Stimulated activated CD4-positive, alpha-beta T cell treated with anti-CD3 and anti-CD28 coated beads, Interleukin-15, amount 100 ng/mL, for 48 hours (primary cell): ENCODE measurements at regions not wholly inside any gene's neighbourhood (a gene's known extent, or its start where the extent isn't known, plus 50 kb on each side); places are given as distances from the start of the nearest gene placed in this dataset.

ENCODE experiments used
- DNase-seq, 2 donors: peaks; one replicate each; pipeline ENCODE4 v3.0.0-alpha.2; 2020; ENCODE audit warnings: low read depth in 2 of 2

DNA sequence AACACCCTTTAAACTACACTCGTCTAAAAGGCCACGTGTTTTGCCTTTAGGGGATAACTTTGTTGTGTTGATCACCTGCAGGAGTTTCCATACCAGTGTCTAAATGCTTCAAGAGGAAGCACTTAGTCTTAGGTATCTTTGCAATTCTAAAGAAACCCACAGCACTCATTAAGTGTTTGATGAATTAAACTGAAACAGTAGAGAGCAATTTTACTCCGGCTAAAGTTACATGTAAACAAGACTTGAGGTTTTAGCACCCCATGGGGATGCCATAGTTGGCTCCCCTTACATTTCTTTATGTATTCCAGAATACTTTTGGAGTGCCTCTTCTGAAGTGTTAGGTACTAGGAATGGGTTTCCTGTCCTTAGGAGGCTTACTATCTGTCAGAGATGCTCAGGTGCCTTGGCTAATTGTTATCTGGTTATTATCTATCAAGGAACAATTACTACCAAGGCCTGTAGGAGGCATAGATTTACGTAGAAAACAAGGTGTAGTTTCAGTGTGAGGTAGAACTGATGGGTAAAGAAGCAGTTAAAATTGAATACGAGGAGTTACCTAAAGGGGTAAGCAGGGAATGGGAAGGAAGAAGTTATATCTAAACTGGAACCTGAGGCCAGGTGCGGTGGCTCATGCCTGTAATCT lies 176.8 kb upstream of the SAMSN1 start:
- no peak for DNase-seq

DNA sequence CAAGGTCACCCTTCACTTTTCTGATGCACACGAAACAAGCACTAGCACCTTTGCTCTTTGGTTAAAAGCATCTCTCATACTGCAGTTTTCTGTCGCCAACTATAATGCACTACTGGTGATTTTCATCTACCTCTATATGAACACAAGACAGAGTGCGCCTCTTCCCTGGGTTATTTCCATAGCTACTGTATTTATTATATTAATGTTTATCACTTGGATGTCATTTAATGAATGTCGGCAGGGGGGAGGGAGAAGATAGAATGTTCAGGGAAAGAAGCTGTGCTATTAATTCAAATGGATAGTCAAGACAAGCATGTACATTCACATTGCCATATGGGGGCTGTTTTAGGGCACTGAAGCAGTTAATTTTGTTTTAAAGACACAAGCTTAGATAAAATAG lies 174.1 kb upstream of the SAMSN1 start:
- no peak for DNase-seq

DNA sequence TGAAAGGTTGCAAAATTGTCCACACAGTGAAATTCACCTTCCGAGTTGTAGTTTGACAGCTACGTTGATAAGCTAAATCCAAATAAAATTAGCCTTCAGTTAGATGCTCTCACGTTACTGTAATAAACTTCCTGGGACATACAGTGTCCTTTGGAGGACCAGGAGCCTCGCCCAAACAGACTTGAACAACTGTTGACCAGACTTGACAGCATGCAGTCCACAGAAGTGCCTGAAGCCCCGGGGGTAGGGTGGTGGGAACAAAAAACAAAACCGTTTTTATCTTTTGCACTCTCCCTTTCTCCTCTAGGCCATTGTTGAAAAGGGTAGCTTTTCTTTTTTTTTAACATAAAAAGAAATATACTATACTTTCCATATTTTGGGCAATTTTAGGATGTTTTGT lies 172.8 kb upstream of the SAMSN1 start:
- no peak for DNase-seq

DNA sequence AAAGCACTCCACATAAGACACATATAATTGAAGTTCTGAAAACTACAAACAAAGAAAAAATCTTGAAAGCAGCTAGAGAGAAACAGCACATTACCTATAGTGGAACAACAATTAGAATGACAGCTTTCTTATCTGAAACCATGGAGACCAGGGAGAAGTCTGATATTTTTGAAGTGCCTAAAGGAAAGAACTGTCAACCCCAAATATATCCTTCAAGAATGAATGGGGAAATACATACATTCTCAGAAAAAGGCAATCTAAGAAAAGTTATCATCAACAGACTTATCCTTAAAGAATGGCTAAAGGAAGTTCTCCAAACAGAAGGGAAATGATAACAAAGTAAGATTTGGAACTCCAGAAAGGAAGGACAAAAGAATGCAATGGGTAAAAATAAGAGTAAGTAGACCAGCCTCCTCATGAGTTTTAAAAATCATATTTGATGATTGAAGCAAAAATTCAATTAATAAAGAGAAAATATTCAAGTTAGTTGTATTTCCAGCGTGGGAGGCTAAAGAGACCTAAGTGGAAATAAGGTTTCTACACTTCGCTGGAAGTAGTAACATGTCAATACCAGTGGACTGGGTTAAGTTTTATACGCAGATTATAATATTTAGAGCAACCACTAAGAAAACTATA lies 170.8 kb upstream of the SAMSN1 start:
- no peak for DNase-seq

DNA sequence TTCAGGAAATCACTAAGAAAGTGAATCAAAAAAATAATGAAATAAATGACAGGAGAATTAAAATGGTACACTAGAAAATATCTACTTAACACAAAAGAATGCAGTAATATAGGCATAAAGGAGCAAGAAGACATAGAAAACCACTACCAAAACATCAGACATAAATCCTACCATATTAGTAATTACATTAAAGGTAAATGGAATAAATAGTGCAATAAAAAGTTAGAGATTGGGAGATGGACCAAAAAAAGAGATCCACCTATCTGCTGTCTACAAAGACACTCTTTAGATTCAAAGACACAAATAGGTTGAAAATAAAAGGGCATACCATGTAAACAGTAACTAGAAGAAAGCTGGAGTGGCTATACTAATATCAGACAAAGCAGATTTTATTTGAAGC lies 167.0 kb upstream of the SAMSN1 start:
- DNase-seq: no peak

DNA sequence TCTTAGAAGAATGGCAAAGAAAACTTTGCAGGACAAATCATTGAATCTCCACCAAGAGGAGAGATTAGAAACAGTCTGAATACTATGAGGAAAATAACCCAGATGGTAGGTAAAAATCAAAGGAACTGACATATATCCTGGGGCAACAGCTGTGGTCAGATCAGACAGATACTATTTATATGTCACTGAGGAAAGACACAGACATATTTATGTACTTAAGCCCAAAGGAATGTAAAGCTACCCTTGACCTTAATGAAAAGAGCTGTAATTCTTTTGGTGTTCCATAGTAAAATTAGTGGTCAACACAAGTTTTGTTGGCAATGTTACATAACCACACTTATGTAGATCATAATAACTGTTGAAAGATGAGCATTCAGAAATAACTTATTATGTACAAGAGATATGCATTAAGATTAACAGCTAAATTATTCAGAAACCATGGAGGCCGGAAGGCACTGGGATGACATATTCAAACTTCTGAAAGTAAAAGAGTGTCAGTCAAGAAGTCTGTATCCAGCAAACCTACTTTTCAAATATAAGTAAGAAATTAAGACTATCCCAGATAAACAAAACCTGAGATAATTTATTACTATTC lies 166.1 kb upstream of the SAMSN1 start:
- DNase-seq: no peak

DNA sequence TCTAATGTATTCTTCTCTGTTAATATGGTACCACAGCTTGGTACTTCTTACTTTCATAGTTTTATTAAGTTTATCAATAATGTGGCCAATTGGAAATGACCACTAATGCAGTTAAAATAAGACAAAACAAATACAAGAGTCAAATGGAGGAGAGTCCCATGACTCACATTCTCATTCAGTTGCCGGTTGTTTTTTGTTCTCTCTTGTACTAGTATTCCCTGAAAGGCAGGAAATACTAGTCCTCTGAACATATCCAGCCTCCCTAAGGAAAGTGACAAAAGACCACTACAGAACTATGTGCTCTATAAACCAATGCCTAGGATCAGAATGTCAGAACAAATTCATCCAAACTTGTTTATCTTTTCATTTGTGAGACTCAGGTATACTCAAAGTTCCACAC lies 165.2 kb upstream of the SAMSN1 start:
- DNase-seq: no peak

DNA sequence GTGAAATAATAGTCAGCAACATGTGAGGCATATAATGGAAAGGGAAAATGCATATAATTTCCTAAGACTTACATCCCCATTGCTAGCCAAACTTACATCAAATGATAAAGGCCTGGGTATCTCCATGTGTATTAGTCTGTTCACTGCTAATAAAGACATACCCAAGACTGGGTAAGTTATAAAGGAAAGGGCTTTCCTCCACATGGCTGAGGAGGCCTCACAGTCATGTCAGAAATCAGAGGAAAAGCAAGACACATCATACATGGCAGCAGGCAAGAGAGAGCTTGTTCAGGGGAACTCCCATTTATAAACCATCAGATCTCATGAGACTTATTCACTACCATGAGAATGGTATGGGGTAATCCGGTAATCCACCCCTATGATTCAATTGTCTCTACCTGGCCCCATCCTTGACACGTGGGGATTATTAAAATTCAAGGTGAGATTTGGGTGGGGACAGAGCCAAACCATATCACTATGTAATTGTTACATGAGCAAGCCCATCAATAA lies 161.5 kb upstream of the SAMSN1 start:
- no peak for DNase-seq

DNA sequence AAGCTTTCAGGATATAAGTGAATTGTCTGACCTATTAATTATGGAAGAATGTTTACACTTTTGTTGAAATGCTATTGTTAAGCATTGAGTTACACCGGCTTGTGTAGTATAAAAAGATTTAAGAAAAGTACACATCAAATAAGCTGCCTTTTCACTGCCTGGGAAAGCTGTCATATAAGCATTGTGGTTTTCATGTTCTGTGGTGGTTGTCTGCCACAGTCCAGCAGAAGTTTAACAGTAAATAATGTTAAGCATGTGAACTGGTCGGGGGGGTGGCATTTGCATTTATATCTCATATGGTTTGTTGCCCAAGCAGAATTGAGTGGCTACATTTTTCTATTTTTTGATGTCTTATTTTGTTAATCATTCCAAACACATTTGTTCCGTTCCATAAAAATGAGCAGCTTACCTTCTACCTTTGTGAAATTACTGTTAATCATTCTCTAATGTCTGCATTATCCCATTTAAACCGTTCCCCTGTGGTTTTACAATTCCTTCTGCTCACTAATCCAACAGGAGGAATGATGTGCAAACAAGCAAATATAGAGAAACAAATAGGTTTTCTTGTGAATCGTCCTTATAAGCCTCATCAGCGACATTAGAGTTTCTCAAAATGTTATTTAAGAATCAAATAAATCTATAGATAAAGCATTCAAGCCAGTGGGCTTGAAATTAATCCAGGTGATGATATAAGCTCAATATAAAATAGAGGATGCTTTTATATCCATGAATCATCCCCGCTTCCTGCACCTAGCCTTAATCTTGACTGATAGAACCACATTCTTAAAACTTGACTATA lies 160.8 kb upstream of the SAMSN1 start:
- DNase-seq: no peak

DNA sequence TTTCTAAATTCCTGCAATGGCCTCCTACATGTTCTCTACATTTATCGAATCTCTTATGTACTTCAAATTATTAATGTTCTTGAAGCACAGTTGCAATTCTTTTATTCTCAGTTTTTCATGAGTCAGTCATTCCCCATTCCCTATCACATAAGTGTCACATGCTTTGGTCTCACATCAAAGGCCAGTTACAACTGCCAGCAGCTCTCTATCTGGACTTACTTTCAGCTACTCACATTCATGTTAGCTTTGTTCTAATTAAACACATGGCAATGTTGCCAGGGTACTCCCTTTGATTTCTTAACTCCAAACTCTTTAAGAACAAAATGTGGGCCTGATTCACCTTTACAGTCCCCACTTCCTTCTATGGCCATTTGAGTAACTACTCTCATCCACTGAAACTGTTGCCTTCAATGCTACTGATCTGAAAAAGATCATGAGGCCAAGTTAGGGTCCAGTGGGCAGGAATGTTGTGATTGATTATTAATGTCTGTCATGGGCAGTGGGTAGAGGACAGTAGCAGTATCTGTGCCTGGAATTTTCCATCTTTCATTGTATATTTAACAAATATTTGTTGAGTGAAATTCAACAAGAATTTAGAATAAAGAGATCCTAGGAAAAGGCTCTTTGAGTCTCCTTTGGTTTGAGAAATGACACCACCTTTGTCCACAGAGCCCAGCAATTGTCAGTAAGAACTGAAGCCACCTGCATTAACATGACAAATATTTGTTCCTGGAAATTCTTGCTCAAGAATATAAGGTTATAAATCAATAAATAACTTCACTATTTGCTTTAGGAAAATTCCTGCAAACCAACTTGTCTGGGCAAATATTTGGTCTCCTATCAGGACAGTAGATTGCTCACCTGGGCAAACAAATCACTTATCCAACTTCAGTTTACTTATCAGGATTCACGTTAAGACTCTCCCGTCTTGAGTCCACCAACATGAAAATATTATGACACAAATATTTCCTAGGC lies 153.6 kb upstream of the SAMSN1 start:
- DNase-seq: no peak

DNA sequence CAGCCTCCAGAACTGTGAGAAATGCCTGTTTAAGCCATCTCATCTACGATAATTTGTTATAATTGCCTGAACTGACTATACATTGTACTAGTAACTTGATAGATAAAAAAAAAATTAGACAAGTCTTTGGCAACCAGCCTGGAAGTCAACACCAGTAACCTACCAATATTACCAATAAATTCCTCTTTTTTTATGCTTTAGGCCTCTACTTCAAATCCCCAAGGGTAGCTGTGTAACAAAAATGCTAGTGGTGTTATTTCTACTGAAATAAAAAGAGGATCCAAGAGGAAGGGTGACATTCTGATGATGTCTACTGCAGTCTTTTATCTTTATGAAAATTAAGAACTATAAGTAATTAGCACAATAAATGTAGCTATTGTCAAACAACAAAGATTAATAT lies 151.7 kb upstream of the SAMSN1 start:
- DNase-seq: no peak

DNA sequence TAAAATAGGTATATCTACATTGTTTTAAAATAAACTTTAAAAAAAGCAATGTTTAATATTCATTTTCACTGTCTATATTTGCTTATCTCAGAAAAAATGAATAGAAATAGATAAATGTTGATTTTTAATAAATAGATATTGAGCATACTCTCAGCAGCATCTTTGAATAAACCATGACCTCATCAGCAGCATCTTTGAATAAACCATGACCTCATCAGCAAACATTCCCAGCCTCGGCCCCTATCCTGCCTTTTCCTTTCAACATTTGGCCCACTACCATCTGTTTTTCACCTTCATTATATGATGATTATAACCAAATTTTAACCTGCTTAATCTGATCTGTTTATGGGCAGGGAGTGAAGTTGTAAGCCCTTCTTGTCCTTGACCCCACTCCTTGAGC lies 148.7 kb upstream of the SAMSN1 start:
- DNase-seq: no peak

DNA sequence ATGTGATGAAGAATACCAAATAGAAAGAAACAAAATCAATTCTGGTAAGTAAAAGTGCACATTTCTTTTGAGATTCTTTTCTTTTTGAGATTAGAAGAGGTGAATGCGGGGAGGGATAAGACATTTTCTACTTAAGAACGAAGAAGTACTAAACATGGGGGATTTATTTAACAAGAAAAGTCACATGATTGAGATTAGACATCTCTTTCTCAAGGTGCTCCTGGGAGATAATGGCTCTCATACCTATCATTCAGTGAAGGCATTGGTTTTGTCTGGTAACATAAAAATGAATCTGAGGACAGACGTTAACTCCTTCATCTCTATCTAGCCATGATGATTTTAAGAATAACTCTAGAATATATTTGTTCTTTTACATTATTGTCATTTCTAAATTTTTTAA lies 147.9 kb upstream of the SAMSN1 start:
- no peak for DNase-seq

DNA sequence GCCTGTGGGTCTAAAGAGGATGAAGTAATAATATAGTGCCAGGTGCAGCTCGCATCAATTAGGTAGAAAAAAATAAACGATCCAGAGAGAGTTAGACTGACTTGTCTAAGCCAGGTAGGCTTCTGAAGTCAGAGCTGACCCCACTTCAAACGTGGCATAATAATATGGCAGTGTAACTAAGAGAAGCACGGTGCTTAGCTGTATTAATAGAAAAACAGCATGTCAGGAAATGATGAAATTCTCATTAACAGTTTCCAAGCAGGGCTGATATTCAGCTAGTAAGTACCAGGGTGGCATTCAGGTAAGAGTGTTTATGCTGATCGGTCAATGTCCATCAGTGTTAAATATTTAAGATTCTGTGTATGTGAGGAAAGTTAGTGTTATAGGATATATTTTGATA lies 145.8 kb upstream of the SAMSN1 start:
- no peak for DNase-seq

DNA sequence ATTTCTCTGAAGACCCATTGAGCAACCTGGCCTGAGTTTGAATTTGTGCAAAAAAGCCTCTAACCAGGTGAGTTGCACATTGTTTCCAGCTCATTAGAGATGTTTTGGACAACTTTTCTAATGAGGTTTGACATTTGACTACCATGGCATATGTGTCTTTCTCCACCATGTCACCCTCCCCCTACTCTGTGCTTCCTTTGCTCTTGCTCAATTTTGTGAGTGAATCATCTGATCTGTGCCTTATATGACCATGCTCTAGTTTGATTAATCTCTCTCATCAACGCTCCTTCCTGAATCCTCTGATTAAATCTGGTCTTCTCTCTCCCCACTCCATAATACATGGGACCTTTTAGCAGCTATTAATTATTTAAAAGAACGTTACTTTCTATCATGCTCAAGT lies 144.8 kb upstream of the SAMSN1 start:
- no peak for DNase-seq

DNA sequence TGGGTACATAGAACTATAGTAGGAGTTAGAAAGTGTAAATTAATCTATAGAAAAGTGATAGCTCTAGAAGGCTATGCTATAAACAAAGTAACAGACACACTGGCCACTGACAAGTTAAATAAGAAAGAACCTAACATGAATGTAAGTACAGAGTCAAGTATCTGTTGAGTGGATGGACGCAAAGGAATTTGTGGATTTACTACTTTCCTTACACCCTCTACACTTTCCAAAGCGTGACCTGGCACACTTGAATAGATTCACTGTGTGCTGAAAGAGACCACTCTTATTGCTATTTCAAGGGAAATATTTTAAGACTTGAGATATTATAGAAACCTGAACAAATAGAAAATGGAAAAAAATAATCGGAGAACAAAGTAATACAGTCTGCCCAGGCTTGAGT lies 142.8 kb upstream of the SAMSN1 start:
- no peak for DNase-seq

DNA sequence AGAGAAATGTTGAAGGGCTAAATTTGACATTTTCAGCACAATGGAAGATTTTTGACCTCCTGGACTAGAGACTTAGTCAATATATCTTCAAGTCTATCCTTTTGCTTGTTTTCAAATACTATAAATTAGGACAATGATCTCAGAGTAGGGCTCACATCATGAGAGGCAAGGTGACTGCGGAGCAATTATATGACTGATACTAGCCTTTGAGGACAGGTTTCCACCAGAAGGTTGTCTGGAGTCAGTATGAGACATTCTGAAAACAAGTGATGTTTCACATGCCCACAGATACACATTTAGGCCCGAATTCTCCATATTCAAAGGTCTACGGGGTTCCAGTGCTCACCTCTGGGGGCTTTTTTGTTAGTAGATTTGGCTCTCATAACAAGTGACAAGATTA lies 142.3 kb upstream of the SAMSN1 start:
- DNase-seq: no peak

DNA sequence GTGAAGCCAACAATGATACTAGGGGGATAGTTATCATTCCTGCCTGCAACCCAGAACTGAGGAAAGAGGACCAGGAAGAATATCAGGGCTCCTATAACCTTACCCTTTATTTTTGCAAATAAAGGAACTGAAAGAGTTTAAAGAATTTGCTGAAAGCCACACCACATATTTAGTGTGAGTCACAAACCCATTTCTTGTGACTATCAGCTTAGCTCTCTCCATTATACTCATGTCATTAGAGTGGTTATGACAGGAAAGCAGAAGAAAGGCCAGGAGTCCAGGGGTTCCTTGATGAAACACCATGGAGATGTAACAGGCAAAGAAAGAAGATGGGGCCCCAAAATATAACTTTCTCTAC lies 141.1 kb upstream of the SAMSN1 start:
- DNase-seq: no peak

DNA sequence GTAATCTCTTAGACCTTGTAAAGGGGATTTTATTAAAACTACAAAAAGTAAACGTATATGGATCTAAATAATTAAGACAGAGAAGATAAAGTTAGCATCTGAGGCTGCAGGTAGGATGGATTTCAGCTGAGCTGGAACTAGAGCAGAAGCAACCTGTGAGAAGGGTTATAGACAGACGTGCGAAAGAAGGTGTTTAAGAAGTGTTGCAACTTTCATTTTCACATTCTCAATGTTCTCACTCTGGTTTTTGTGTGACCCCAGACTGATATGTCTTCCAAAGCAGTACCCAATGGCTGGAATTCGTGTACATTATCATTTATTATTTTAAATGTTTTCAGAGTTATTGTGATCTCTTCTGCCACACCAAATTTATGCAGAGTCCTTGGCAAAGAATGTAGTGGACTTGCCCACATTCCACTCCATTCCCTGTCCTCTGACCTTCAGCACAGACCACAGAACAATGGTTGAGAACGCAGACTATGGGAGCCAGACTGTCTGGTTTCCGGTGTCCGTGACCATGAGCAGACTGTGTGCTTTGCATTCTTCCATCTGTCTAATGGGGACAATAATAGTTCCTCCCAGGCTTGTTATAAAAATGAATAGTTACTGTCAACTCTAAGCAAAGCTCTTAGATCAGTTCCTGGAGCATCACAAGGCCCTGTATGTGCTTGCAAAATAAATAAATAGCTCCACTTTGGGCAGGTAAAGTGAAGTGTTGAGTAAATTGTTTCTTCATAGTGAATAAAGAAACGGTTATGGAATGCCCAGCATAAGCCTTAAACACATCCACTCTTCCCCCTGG lies 140.6 kb upstream of the SAMSN1 start:
- no peak for DNase-seq

DNA sequence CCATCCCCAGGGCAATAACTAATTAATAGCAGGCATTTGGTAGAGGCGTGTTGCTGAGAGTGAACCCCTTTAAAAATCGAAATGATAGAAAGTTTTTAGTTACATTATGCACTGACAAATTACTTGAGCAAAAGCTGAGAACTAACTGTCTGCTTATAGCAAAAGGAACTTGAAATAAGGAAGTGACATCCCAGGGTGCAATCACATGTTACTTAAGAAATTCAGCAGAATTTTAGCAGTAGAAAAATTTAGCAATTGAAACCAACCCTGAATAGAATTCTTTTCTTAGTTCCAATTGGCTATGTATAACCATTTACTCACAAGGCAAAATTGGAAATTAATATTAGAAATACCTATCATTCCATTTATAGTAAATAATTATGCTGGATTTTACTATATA lies 139.5 kb upstream of the SAMSN1 start:
- no peak for DNase-seq

DNA sequence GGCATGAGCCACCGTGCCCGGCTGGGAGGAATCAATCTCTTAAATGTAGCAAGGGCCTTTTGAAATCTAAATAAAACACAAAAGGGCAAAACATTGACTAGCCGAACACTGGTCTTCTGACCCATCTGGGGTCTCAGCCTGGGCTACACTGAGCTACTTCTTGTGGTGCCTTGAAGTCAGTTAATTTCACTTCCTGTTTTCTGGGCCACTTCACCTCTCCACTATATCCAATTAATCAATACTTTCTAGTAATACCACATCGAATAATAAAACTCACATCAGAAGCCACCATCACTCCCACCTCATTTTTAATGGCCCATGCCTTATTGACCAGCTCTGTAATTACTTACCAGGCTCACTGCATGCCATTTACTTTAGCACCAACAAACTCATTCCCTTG lies 138.0 kb upstream of the SAMSN1 start:
- no peak for DNase-seq
